Uterus (tissue), 2 donors: ENCODE measurements at regions not wholly inside any gene's neighbourhood (a gene's known extent, or its start where the extent isn't known, plus 50 kb on each side); places are given as distances from the start of the nearest gene placed in this dataset.

Experiments used
- CTCF ChIP-seq, 4 experiments: fragments of 200-600 bp in 2 of 4; fragments of 450-650 bp in 2 of 4; sonication (generic) in 2 of 4; IDR thresholded peaks; one replicate each; pipeline ENCODE4 v1.5.1; 2016 to 2019; ENCODE audit warnings: antibody characterized with exemption in 4 of 4, mild to moderate bottlenecking in 2 of 4, moderate library complexity in 1 of 4
- POLR2A ChIP-seq, 2 donors: fragments of 450-650 bp; IDR thresholded peaks; one replicate each; pipeline ENCODE4 v1.6.1; 2016; ENCODE audit warnings: antibody characterized with exemption in 2 of 2, mild to moderate bottlenecking in 1 of 2, moderate library complexity in 1 of 2

- TF ChIP-seq CTCF (IDR thresholded peaks at IDR 0.05), result no peak
- no peak for TF ChIP-seq POLR2A (IDR thresholded peaks at IDR 0.05)
Measured at GRCh38 chr5:135160036-135160675, 126.1 kb upstream of the PITX1 start.
